ENCODE measurements at regions not wholly inside any gene's neighbourhood (a gene's known extent, or its start where the extent isn't known, plus 50 kb on each side); places are given as distances from the start of the nearest gene placed in this dataset.
A peak's percentile ranks its signal among the peaks of the same experiment; 100 is the strongest.

DNA sequence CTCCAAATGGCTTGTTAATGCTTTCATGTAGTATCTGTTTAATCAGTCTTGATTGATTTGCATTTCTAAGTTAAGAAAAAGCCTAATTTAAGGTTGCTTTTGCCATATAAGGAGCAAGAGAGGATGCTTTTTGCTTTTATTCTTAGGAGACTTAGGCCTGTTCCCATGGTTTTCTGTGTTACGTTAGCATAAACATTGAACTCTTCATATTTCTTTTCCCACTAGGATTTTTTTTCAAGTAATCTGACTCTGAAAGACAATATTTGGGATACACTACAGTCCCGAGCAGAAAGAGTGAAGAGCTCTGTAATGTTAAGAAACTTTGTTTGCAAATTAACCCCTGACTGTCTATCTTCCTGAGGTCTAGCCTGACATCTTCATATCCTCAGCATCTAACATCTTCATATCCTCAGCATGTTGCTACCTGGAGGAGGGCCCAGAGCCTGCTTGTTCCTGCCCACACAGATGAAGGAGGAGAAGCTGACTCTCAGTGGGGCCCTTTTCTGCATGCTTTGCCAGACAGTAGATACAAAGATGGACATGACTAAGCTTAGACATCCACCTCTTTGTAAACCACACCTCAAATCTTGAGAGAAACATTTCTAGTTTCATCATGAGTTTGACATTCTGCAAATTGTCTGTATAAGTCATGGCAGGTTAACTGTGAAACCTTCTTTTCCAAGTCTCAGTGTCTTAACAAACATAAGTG, 86.2 kb upstream of the COL6A5 start:
- no peak for DNase-seq (ENCODE audit: low read depth)
- TF ChIP-seq, protein P1, sequence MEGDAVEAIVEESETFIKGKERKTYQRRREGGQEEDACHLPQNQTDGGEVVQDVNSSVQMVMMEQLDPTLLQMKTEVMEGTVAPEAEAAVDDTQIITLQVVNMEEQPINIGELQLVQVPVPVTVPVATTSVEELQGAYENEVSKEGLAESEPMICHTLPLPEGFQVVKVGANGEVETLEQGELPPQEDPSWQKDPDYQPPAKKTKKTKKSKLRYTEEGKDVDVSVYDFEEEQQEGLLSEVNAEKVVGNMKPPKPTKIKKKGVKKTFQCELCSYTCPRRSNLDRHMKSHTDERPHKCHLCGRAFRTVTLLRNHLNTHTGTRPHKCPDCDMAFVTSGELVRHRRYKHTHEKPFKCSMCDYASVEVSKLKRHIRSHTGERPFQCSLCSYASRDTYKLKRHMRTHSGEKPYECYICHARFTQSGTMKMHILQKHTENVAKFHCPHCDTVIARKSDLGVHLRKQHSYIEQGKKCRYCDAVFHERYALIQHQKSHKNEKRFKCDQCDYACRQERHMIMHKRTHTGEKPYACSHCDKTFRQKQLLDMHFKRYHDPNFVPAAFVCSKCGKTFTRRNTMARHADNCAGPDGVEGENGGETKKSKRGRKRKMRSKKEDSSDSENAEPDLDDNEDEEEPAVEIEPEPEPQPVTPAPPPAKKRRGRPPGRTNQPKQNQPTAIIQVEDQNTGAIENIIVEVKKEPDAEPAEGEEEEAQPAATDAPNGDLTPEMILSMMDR (conservative IDR thresholded peaks at IDR 0.05; ENCODE audit: low read length) = no peak
- no peak overlapping the region for H3K4me3 ChIP-seq (ENCODE audit: low read length)

DNA sequence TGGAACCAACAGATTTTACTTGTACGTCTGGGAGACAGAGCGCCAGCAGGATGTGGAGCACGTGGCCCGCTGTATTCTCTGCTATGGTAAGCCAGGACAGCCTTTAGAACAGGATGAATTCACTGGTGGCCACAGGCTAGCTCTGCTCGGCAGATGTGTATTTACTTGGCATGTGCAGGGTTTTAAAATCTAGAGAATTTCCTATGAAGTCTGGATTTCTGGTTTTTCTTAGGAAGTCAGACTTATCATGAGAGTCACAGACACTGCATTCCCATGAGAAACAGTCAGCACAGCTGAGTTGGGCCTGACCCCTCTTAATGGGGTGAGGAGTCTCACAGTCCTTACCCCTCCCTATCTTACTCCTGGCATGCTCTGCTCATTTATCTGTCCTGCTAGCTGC, 84.6 kb upstream of the COL6A5 start:
- H3K4me3 ChIP-seq (ENCODE audit: low read length) = no peak overlapping the region
- TF ChIP-seq, protein P1 (conservative IDR thresholded peaks at IDR 0.05; ENCODE audit: low read length) = no peak
- DNase-seq (ENCODE audit: low read depth) = no peak

DNA sequence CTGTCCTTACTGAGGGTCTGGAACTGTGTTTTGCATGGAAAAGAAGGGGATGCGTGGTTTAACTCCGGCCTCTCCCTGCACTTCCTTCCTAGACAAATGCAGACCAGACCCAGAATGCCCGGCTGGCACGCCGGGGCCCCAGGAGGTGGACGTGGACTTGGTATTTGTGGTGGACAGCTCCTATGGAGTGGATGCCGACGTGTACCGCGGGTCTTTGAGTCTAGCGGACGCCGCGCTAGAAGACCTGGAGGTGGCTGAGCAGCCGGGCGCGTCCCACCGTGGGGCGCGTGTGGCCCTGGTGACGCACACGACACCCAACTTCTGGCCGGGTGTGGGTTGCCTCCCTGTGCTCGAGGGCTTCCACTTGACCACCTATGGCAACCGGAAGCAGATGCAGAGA, 81.8 kb upstream of the COL6A5 start:
- DNase-seq (ENCODE audit: low read depth) = no peak
- TF ChIP-seq, protein P1 (conservative IDR thresholded peaks at IDR 0.05; ENCODE audit: low read length) = no peak
- no peak overlapping the region for H3K4me3 ChIP-seq (ENCODE audit: low read length)

DNA sequence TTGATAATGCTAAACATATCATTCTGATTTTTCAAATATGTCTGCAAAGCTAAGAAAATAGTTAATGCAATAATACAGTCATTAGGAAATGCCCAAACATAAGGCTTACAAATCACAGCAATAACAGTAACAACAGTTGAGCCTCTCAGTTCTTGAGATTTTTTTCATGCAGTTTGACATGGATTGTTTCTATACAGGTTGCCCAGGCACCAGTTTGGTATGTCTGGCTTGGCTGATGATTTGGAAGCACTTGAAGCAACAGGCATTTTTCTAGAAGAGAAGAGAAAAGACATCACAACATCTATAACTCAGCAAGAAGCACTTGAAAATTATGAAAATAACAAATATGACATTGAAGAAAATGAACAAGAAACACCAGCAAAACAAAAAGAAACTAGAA, 78.7 kb upstream of the COL6A5 start:
- H3K4me3 ChIP-seq (ENCODE audit: low read length) = no peak overlapping the region
- no peak for DNase-seq (ENCODE audit: low read depth)
- TF ChIP-seq, protein P1 (conservative IDR thresholded peaks at IDR 0.05; ENCODE audit: low read length) = no peak

DNA sequence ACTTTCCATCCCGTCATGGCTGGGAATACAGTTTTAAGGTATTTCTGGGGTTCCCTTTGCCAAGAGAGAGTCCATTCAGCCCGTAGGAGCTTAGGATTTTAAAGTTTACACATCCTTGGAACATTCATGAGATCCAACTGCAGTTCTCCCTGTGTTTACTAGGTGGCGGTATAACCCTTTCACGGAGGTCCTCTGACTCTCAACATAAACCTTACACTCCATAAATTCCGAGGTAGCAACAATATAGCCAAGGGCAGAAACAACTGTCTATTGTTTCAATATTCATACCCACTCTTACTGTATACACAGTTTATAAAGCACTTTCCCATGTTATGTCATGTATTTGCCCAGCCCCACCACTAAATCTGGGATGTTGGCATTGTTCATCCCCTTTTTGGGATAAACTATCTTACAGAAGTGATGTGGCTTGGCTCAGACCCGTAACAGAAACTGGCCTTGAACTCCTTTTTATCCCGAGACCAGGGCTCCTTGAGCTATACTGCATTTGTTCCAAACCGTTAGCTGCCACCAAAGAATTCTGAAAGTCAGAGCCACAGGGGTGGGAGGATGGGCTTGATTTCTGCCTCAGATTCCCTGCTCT, 69.2 kb upstream of the COL6A5 start:
- TF ChIP-seq, protein P1 (conservative IDR thresholded peaks at IDR 0.05; ENCODE audit: low read length) = peak; percentile 95
- DNase-seq (ENCODE audit: low read depth) = peak; percentile 51
- H3K4me3 ChIP-seq (ENCODE audit: low read length) = no peak overlapping the region

DNA sequence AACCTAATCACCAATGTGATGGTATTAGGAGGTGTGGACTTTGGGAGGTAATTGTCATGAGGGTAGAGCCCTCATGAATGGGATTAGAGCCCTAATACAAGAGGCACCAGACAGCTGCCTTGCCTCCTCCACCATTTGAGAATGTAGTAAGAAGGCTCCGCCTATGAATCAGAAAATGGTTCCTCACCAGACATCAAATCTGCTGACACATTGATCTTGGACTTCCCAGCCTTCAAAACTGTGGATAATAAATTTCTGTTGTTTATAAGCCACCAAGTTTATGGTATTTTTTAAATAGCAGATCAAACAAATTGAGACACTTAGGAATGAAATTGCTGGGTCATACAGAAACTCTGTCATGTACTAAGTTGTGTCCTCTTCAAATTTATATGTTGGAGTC, 56.8 kb upstream of the COL6A5 start:
- TF ChIP-seq, protein P1 (conservative IDR thresholded peaks at IDR 0.05; ENCODE audit: low read length) = no peak
- H3K4me3 ChIP-seq (ENCODE audit: low read length) = no peak overlapping the region
- no peak for DNase-seq (ENCODE audit: low read depth)

DNA sequence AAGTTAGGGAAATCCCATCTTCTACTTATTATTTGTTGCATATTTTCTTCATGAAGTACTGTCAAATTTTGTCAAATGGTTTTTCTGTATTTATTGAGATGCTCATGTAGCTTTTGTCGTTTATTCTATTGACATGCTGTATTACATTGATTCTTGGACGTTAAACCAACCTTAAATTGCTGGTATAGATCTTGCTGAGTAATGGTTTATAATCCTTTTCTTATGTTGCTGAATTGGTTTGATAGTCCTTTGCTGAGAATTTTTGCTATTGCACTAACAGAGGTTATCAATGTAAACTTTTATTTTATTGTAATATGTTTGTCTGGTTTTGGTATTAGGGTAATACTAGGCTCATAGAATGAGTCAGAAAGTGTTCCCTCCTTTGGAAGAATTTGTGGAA, 54.3 kb upstream of the COL6A5 start:
- no peak overlapping the region for H3K4me3 ChIP-seq (ENCODE audit: low read length)
- TF ChIP-seq, protein P1 (conservative IDR thresholded peaks at IDR 0.05; ENCODE audit: low read length) = no peak
- DNase-seq (ENCODE audit: low read depth) = no peak

Data from AG10803 (cell line).